Stimulated activated CD8-positive, alpha-beta memory T cell treated with anti-CD3 and anti-CD28 coated beads, Interleukin-7, amount 100 ng/mL, for 24 hours (primary cell): ENCODE measurements at regions not wholly inside any gene's neighbourhood (a gene's known extent, or its start where the extent isn't known, plus 50 kb on each side); places are given as distances from the start of the nearest gene placed in this dataset.

Experiments
- DNase-seq: peaks from one replicate; pipeline ENCODE4 v3.0.0-alpha.2; 2020; ENCODE audit warnings: low read depth

- DNase-seq, result no peak
Observed at GRCh38 chr4:189278597-189279165, 662.0 kb upstream of the FRG1 start.

- no peak for DNase-seq
Observed at GRCh38 chr4:189279188-189279587, 661.5 kb upstream of the FRG1 start.

GRCh38 chr4:189285377-189285776, 655.3 kb upstream of the FRG1 start:
- DNase-seq, result no peak

GRCh38 chr4:189291939-189292338, 648.7 kb upstream of the FRG1 start:
- DNase-seq, result no peak

- no peak for DNase-seq
Observed at GRCh38 chr4:189293459-189293858, 647.2 kb upstream of the FRG1 start.

- DNase-seq, result no peak
Observed at GRCh38 chr4:189294574-189294973, 646.1 kb upstream of the FRG1 start.

GRCh38 chr4:189299706-189300105, 641.0 kb upstream of the FRG1 start:
- no peak for DNase-seq

GRCh38 chr4:189301692-189302091, 639.0 kb upstream of the FRG1 start:
- DNase-seq, result no peak

GRCh38 chr4:189302719-189303118, 638.0 kb upstream of the FRG1 start:
- no peak for DNase-seq

- no peak for DNase-seq
Observed at GRCh38 chr4:189304167-189304566, 636.5 kb upstream of the FRG1 start.

GRCh38 chr4:189304809-189305208, 635.9 kb upstream of the FRG1 start:
- no peak for DNase-seq

- no peak for DNase-seq
Observed at GRCh38 chr4:189305500-189305899, 635.2 kb upstream of the FRG1 start.

- no peak for DNase-seq
Observed at GRCh38 chr4:189311251-189311650, 629.4 kb upstream of the FRG1 start.

GRCh38 chr4:189313064-189313463, 627.6 kb upstream of the FRG1 start:
- no peak for DNase-seq

GRCh38 chr4:189313861-189314513, 626.7 kb upstream of the FRG1 start:
- no peak for DNase-seq

- no peak for DNase-seq
Observed at GRCh38 chr4:189322426-189322825, 618.2 kb upstream of the FRG1 start.

GRCh38 chr4:189341881-189342280, 598.8 kb upstream of the FRG1 start:
- no peak for DNase-seq

- DNase-seq, result no peak
Observed at GRCh38 chr4:189355590-189355989, 585.1 kb upstream of the FRG1 start.

GRCh38 chr4:189362364-189362763, 578.3 kb upstream of the FRG1 start:
- DNase-seq, result no peak

GRCh38 chr4:189364032-189364449, 576.6 kb upstream of the FRG1 start:
- no peak for DNase-seq

- DNase-seq, result no peak
Observed at GRCh38 chr4:189365451-189365850, 575.2 kb upstream of the FRG1 start.

- DNase-seq, result no peak
Observed at GRCh38 chr4:189367832-189368231, 572.8 kb upstream of the FRG1 start.

GRCh38 chr4:189374176-189374575, 566.5 kb upstream of the FRG1 start:
- no peak for DNase-seq

- DNase-seq, result no peak
Observed at GRCh38 chr4:189376901-189377300, 563.8 kb upstream of the FRG1 start.
